ENCODE measurements at regions not wholly inside any gene's neighbourhood (a gene's known extent, or its start where the extent isn't known, plus 50 kb on each side); places are given as distances from the start of the nearest gene placed in this dataset.

GRCh38 chr10:109740436-109740835, 182.9 kb downstream of the XPNPEP1 start:
- H3K4me1 ChIP-seq (ENCODE audit: control insufficient read depth, insufficient read depth, low read length): no peaks in the 10 kb centered on the region
- ATAC-seq: no peak
- DNase-seq (ENCODE audit: low read depth, low spot score): no peak
- TF ChIP-seq POLR2AphosphoS5 (IDR thresholded peaks at IDR 0.05; ENCODE audit: low read depth, low read length) (no peak), TCF7L2 (IDR thresholded peaks at IDR 0.05; ENCODE audit: low read depth, low read length) (no peak), REST (IDR thresholded peaks at IDR 0.05; ENCODE audit: insufficient read depth in 1 of 2, low read depth in 2 of 2, low read length in 1 of 2) (no peak), CTCF (IDR thresholded peaks at IDR 0.05) (no peak), SIN3A (IDR thresholded peaks at IDR 0.05; ENCODE audit: borderline replicate concordance, insufficient read depth, low read depth, low read length) (no peak)
- H3K27me3 ChIP-seq (ENCODE audit: control insufficient read depth, insufficient read depth, low read length): no peaks in the 10 kb centered on the region
- H3K36me3 ChIP-seq (ENCODE audit: control insufficient read depth, insufficient read depth, low read length): no peaks in the 10 kb centered on the region
- BruUV-seq (replicated peaks): no TSS peak
- intact Hi-C loops (cut with micrococcal nuclease; ENCODE audit: unreplicated experiment) (no loop called here), in situ Hi-C loops (cut with HindIII; ENCODE audit: low pct_unique_long_range_greater_than_20kb, low sequenced_read_pairs) (no loop called here)
- CTCF ChIA-PET: no interaction called here
- no peak overlapping the region for H3K4me3 ChIP-seq (ENCODE audit: low read depth in 2 of 2, low read length in 2 of 2)
- no peak overlapping the region for H3K27ac ChIP-seq (ENCODE audit: low read length)
- POLR2A ChIA-PET: no interaction called here
- H3K9me3 ChIP-seq (ENCODE audit: control insufficient read depth, insufficient read depth, low read depth, low read length): no peaks in the 10 kb centered on the region

GRCh38 chr10:109737626-109738025, 185.7 kb downstream of the XPNPEP1 start:
- Histone ChIP-seq H3K4me1 (ENCODE audit: control insufficient read depth, insufficient read depth, low read length) (no peaks in the 10 kb centered on the region), H3K27me3 (ENCODE audit: control insufficient read depth, insufficient read depth, low read length) (no peaks in the 10 kb centered on the region), H3K4me3 (ENCODE audit: low read depth in 2 of 2, low read length in 2 of 2) (no peak overlapping the region), H3K27ac (ENCODE audit: low read length) (no peak overlapping the region), H3K36me3 (ENCODE audit: control insufficient read depth, insufficient read depth, low read length) (no peaks in the 10 kb centered on the region), H3K9me3 (ENCODE audit: control insufficient read depth, insufficient read depth, low read depth, low read length) (no peaks in the 10 kb centered on the region)
- ChIA-PET POLR2A (no interaction called here), CTCF (no interaction called here)
- intact Hi-C loops (cut with micrococcal nuclease; ENCODE audit: unreplicated experiment) (no loop called here), in situ Hi-C loops (cut with HindIII; ENCODE audit: low pct_unique_long_range_greater_than_20kb, low sequenced_read_pairs) (no loop called here)
- ATAC-seq: no peak
- no peak for DNase-seq (ENCODE audit: low read depth, low spot score)
- no TSS peak for BruUV-seq (replicated peaks)
- no peak for TF ChIP-seq REST (IDR thresholded peaks at IDR 0.05; ENCODE audit: insufficient read depth in 1 of 2, low read depth in 2 of 2, low read length in 1 of 2)
- no peak for TF ChIP-seq SIN3A (IDR thresholded peaks at IDR 0.05; ENCODE audit: borderline replicate concordance, insufficient read depth, low read depth, low read length)
- TF ChIP-seq TCF7L2 (IDR thresholded peaks at IDR 0.05; ENCODE audit: low read depth, low read length): no peak
- TF ChIP-seq CTCF (IDR thresholded peaks at IDR 0.05): no peak
- TF ChIP-seq POLR2AphosphoS5 (IDR thresholded peaks at IDR 0.05; ENCODE audit: low read depth, low read length): no peak

Measured in Panc1 (cell line).